A549 (cell line): ENCODE measurements at regions not wholly inside any gene's neighbourhood (a gene's known extent, or its start where the extent isn't known, plus 50 kb on each side); places are given as distances from the start of the nearest gene placed in this dataset.
A peak's percentile ranks its signal among the peaks of the same experiment; 100 is the strongest.

Experiments
- ATAC-seq, 2 experiments: fragments of 200-7000 bp in 1 of 2; fragments of >200 bp in 1 of 2; cut with Nextera tagmentation in 1 of 2; cut with Tn5 transposase in 1 of 2; 3 replicates each; pipeline versions ENCODE4 v1.8.0 to v1.9.1; 2018 to 2020; ENCODE audit warnings: mild to moderate bottlenecking in 1 of 2, moderate library complexity in 1 of 2
- CTCF ChIA-PET: fragments of 300-600 bp; sonication (Branson Sonifier 250); formaldehyde crosslinking; extraction: SDS; loops from one replicate; lab custom pipeline; 2021; ENCODE audit warnings: antibody characterized with exemption, inconsistent platforms; lab: Yijun Ruan, JAX
- POLR2A ChIA-PET: fragments of 350-600 bp; formaldehyde crosslinking; extraction: SDS; loops from one replicate; lab custom pipeline; 2021; ENCODE audit warnings: antibody characterized with exemption, inconsistent platforms; lab: Yijun Ruan, JAX
- DNase-seq, 2 experiments: peaks; one replicate each; pipeline versions ENCODE4 v3.0.0 to v3.0.0-alpha.2; 2011 to 2016; ENCODE audit warnings: low read depth in 1 of 2, low spot score in 1 of 2
- FAIRE-seq: peaks from 2 replicates; lab custom pipeline; 2011; peaks lifted over from hg19 to GRCh38; lab: Jason Lieb, UNC
- H3K27ac ChIP-seq, 2 experiments: fragments of >200 bp; sonication (Bioruptor Twin); formaldehyde crosslinking; 3 replicates each; pipeline ENCODE4 v1.5.1; 2016 to 2017
- H3K4me1 ChIP-seq: fragments of >200 bp; sonication (Bioruptor Twin); formaldehyde crosslinking; 3 replicates; pipeline ENCODE4 v1.6.1; 2016
- H3K4me2 ChIP-seq: fragments of >200 bp; sonication (Bioruptor Twin); formaldehyde crosslinking; 3 replicates; pipeline ENCODE4 v1.6.1; 2016
- H3K4me3 ChIP-seq: fragments of >200 bp; sonication (Bioruptor Twin); formaldehyde crosslinking; 3 replicates; pipeline ENCODE4 v1.5.1; 2016
- H3K9me3 ChIP-seq: fragments of >200 bp; sonication (Bioruptor Twin); formaldehyde crosslinking; 3 replicates; pipeline ENCODE4 v1.6.1; 2016
- BHLHE40 ChIP-seq: IDR thresholded peaks from 2 replicates; pipeline ENCODE4 v1.6.1; 2012; ENCODE audit warnings: low read depth, low read length, inconsistent platforms
- CBX8 ChIP-seq: fragments of 200-600 bp; sonication (generic); IDR thresholded peaks from 2 replicates; pipeline ENCODE4 v1.6.1; 2016
- CEBPB ChIP-seq, 2 experiments: fragments of >200 bp in 1 of 2; sonication (Bioruptor Twin) in 1 of 2; formaldehyde crosslinking in 1 of 2; IDR thresholded peaks; 2 replicates each; pipeline ENCODE4 v1.6.1; 2012 to 2016
- CHD2 ChIP-seq: fragments of 150-350 bp; IDR thresholded peaks from 2 replicates; pipeline ENCODE4 v1.6.1; 2014; ENCODE audit warnings: low read length; ENCODE audit not compliant: partially characterized antibody
- CHD4 ChIP-seq: fragments of 200-600 bp; sonication (generic); IDR thresholded peaks from 2 replicates; pipeline ENCODE4 v1.6.1; 2016; ENCODE audit warnings: antibody characterized with exemption, mild to moderate bottlenecking, borderline replicate concordance
- EHF ChIP-seq: fragments of 250-450 bp; sonication (Bioruptor Pico); IDR thresholded peaks from 2 replicates; pipeline ENCODE4 v1.5.0; 2020; ENCODE audit warnings: mild to moderate bottlenecking
- EHMT2 ChIP-seq: fragments of 200-600 bp; sonication (generic); IDR thresholded peaks from 2 replicates; pipeline ENCODE4 v1.6.1; 2016; ENCODE audit warnings: antibody characterized with exemption, low read depth, mild to moderate bottlenecking, moderate library complexity
- EP300 ChIP-seq, 2 experiments: fragments of >200 bp; sonication (Bioruptor Twin); formaldehyde crosslinking; IDR thresholded peaks; 2 replicates in 1 of 2; 3 replicates in 1 of 2; pipeline ENCODE4 v1.6.1; 2016 to 2017
- FOSB ChIP-seq: fragments of 250-450 bp; sonication (Bioruptor Pico); IDR thresholded peaks from 2 replicates; pipeline ENCODE4 v1.5.0; 2020; ENCODE audit warnings: mild to moderate bottlenecking, moderate library complexity
- FOSL2 ChIP-seq, 2 experiments: fragments of 450-650 bp in 1 of 2; fragments of >200 bp in 1 of 2; sonication (Bioruptor Twin) in 1 of 2; formaldehyde crosslinking; IDR thresholded peaks; 2 replicates each; pipeline versions ENCODE4 v1.5.0 to v1.6.1; 2016 to 2020; ENCODE audit warnings: mild to moderate bottlenecking in 1 of 2, moderate library complexity in 1 of 2
- GATA3 ChIP-seq: IDR thresholded peaks from 2 replicates; pipeline ENCODE4 v1.6.1; 2012; ENCODE audit warnings: borderline replicate concordance
- HDAC2 ChIP-seq: fragments of 200-600 bp; sonication (generic); IDR thresholded peaks from 2 replicates; pipeline ENCODE4 v1.6.1; 2016
- HEYL ChIP-seq: fragments of 250-450 bp; sonication (Bioruptor Pico); IDR thresholded peaks from 2 replicates; pipeline ENCODE4 v1.8.0; 2021; ENCODE audit warnings: mild to moderate bottlenecking, moderate library complexity
- JUN ChIP-seq, 2 experiments: fragments of >200 bp; sonication (Bioruptor Twin); formaldehyde crosslinking; IDR thresholded peaks; 2 replicates in 1 of 2; 3 replicates in 1 of 2; pipeline ENCODE4 v1.6.1; 2016 to 2017
- JUNB ChIP-seq: fragments of >200 bp; sonication (Bioruptor Twin); formaldehyde crosslinking; IDR thresholded peaks from 2 replicates; pipeline ENCODE4 v1.6.1; 2016
- KDM1A ChIP-seq: fragments of 200-600 bp; sonication (generic); IDR thresholded peaks from 2 replicates; pipeline ENCODE4 v1.6.1; 2016; ENCODE audit warnings: low read depth, mild to moderate bottlenecking
- KDM5A ChIP-seq: fragments of 200-600 bp; sonication (generic); IDR thresholded peaks from 2 replicates; pipeline ENCODE4 v1.6.1; 2016; ENCODE audit warnings: antibody characterized with exemption, mild to moderate bottlenecking
- MAFK ChIP-seq: fragments of 450-650 bp; IDR thresholded peaks from 2 replicates; pipeline ENCODE4 v1.6.1; 2014; ENCODE audit not compliant: partially characterized antibody
- MAX ChIP-seq: IDR thresholded peaks from 2 replicates; pipeline ENCODE4 v1.6.1; 2012
- MAZ ChIP-seq: fragments of 150-350 bp; IDR thresholded peaks from 2 replicates; pipeline ENCODE4 v1.6.1; 2014; ENCODE audit warnings: antibody characterized with exemption, low read depth, low read length, borderline replicate concordance
- MYC ChIP-seq: IDR thresholded peaks from 2 replicates; pipeline ENCODE4 v1.6.1; 2012; ENCODE audit warnings: mild to moderate bottlenecking, inconsistent platforms, low read length, improper control_type of control experiment, borderline replicate concordance
- NFE2L2 ChIP-seq: fragments of 150-350 bp; conservative IDR thresholded peaks from 2 replicates; pipeline ENCODE4 v1.6.1; 2014; ENCODE audit warnings: low read length
- RAD21 ChIP-seq, 2 experiments: fragments of >200 bp in 1 of 2; sonication (Bioruptor Twin) in 1 of 2; formaldehyde crosslinking in 1 of 2; IDR thresholded peaks in 1 of 2; conservative IDR thresholded peaks in 1 of 2; 2 replicates in 1 of 2; 3 replicates in 1 of 2; pipeline ENCODE4 v1.6.1; 2012 to 2018; ENCODE audit warnings: inconsistent platforms in 1 of 2
- RARB ChIP-seq: fragments of 250-450 bp; sonication (Bioruptor Pico); IDR thresholded peaks from 2 replicates; pipeline ENCODE4 v1.8.0; 2021; ENCODE audit warnings: mild to moderate bottlenecking, moderate library complexity
- RCOR1 ChIP-seq: fragments of 150-350 bp; IDR thresholded peaks from 2 replicates; pipeline ENCODE4 v1.6.1; 2014; ENCODE audit warnings: antibody characterized with exemption, low read length, low read depth
- SMC3 ChIP-seq: fragments of >200 bp; sonication (Bioruptor Twin); formaldehyde crosslinking; IDR thresholded peaks from 3 replicates; pipeline ENCODE4 v1.6.1; 2018; ENCODE audit warnings: inconsistent platforms
- SREBF2 ChIP-seq: fragments of 450-650 bp; IDR thresholded peaks from 2 replicates; pipeline ENCODE4 v1.6.1; 2014; ENCODE audit warnings: mild to moderate bottlenecking, moderate library complexity
- TP53 ChIP-seq: fragments of 250-450 bp; sonication (Bioruptor Pico); IDR thresholded peaks from 2 replicates; pipeline ENCODE4 v1.5.0; 2021; ENCODE audit warnings: mild to moderate bottlenecking, moderate library complexity
- ZSCAN20 ChIP-seq: fragments of 250-450 bp; sonication (Bioruptor Pico); IDR thresholded peaks from 2 replicates; pipeline ENCODE4 v1.8.0; 2022; ENCODE audit warnings: mild to moderate bottlenecking, moderate library complexity
- WGBS: methylation state at CpG from one replicate; pipeline ENCODE4 v1.1.6; 2017; ENCODE audit errors: missing lambda C conversion rate; 5-methylcytosine and 5-hydroxymethylcytosine counted together
- TF ChIP-seq, protein P1 (sequence below): fragments of 200-600 bp; sonication (generic); IDR thresholded peaks from 2 replicates; pipeline ENCODE4 v1.6.1; 2016; ENCODE audit warnings: antibody characterized with exemption, mild to moderate bottlenecking, moderate library complexity
- TF ChIP-seq, protein P2 (sequence below): fragments of 250-450 bp; sonication (Bioruptor Pico); IDR thresholded peaks from 2 replicates; pipeline ENCODE4 v1.5.0; 2021; ENCODE audit warnings: mild to moderate bottlenecking, moderate library complexity, borderline replicate concordance
- TF ChIP-seq, protein P3 (sequence below): fragments of >200 bp; sonication (Bioruptor Twin); formaldehyde crosslinking; IDR thresholded peaks from 3 replicates; pipeline ENCODE4 v1.6.1; 2016

GRCh38 chr5:58099257-58099656 lies 360.6 kb downstream of the PLK2 start:
- H3K9me3 ChIP-seq = no peaks in the 10 kb centered on the region
- no peak overlapping the region for H3K27ac ChIP-seq
- no peak overlapping the region for H3K4me2 ChIP-seq
- TF ChIP-seq HDAC2 = no peak
- no peak for TF ChIP-seq CBX8
- TF ChIP-seq KDM5A = no peak
- TF ChIP-seq MAZ = no peak
- no peak for TF ChIP-seq GATA3
- TF ChIP-seq RCOR1 = no peak
- TF ChIP-seq, protein P1, sequence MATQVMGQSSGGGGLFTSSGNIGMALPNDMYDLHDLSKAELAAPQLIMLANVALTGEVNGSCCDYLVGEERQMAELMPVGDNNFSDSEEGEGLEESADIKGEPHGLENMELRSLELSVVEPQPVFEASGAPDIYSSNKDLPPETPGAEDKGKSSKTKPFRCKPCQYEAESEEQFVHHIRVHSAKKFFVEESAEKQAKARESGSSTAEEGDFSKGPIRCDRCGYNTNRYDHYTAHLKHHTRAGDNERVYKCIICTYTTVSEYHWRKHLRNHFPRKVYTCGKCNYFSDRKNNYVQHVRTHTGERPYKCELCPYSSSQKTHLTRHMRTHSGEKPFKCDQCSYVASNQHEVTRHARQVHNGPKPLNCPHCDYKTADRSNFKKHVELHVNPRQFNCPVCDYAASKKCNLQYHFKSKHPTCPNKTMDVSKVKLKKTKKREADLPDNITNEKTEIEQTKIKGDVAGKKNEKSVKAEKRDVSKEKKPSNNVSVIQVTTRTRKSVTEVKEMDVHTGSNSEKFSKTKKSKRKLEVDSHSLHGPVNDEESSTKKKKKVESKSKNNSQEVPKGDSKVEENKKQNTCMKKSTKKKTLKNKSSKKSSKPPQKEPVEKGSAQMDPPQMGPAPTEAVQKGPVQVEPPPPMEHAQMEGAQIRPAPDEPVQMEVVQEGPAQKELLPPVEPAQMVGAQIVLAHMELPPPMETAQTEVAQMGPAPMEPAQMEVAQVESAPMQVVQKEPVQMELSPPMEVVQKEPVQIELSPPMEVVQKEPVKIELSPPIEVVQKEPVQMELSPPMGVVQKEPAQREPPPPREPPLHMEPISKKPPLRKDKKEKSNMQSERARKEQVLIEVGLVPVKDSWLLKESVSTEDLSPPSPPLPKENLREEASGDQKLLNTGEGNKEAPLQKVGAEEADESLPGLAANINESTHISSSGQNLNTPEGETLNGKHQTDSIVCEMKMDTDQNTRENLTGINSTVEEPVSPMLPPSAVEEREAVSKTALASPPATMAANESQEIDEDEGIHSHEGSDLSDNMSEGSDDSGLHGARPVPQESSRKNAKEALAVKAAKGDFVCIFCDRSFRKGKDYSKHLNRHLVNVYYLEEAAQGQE = no peak
- no peak for TF ChIP-seq TP53
- no peak for TF ChIP-seq CHD2
- no peak for TF ChIP-seq JUNB
- TF ChIP-seq KDM1A = no peak
- no peak for TF ChIP-seq EHMT2
- no peak for TF ChIP-seq CHD4
- no peak for TF ChIP-seq FOSB (CRISPR knock-in tag)
- TF ChIP-seq MAX = no peak
- no peak for TF ChIP-seq MYC
- TF ChIP-seq SREBF2 = no peak
- TF ChIP-seq ZSCAN20 = no peak
- TF ChIP-seq RARB = no peak
- no peak for TF ChIP-seq BHLHE40
- TF ChIP-seq, all 56 proteins: peak for 0
- ATAC-seq = no peak
- no peak for DNase-seq
- ChIA-PET CTCF (interaction anchor here (0.7 kb wide), 1 partner anchor 237 kb away, joined by 3 read pairs; no protein-coding TSS in a partner anchor), POLR2A (no interaction called here)
- H3K4me1 ChIP-seq = peaks cover 5% of the 10 kb centered on the region
- H3K4me3 ChIP-seq = no peak overlapping the region
- FAIRE-seq = no peak
- 77% methylated on average over 2 of the region's 2 CpGs for WGBS

- ATAC-seq (peak; percentile 73 to 92), FAIRE-seq (no peak), DNase-seq (peak; percentile 62 to 89)
- ChIA-PET CTCF (interaction anchor here (1.5 kb wide), 1 partner anchor 367 kb away, joined by 4 read pairs; no protein-coding TSS in a partner anchor), POLR2A (interaction anchor here (0.6 kb wide), 1 partner anchor 71 kb away, joined by 5 read pairs; no protein-coding TSS in a partner anchor)
- H3K4me1 ChIP-seq = peaks cover 23% of the 10 kb centered on the region
- no peaks in the 10 kb centered on the region for H3K9me3 ChIP-seq
- no peak overlapping the region for H3K4me3 ChIP-seq
- H3K4me2 ChIP-seq = peak overlapping the region; percentile 52
- 8% methylated on average over 5 of the region's 5 CpGs for WGBS
- H3K27ac ChIP-seq = peak overlapping the region; percentile 61 to 71
- TF ChIP-seq SREBF2 = no peak
- TF ChIP-seq JUNB = peak; percentile 69; the same call in 1 of the 2 replicates
- TF ChIP-seq, protein P2, sequence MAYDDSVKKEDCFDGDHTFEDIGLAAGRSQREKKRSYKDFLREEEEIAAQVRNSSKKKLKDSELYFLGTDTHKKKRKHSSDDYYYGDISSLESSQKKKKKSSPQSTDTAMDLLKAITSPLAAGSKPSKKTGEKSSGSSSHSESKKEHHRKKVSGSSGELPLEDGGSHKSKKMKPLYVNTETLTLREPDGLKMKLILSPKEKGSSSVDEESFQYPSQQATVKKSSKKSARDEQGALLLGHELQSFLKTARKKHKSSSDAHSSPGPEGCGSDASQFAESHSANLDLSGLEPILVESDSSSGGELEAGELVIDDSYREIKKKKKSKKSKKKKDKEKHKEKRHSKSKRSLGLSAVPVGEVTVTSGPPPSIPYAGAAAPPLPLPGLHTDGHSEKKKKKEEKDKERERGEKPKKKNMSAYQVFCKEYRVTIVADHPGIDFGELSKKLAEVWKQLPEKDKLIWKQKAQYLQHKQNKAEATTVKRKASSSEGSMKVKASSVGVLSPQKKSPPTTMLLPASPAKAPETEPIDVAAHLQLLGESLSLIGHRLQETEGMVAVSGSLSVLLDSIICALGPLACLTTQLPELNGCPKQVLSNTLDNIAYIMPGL = no peak
- TF ChIP-seq CBX8 = no peak
- TF ChIP-seq EHMT2 = no peak
- TF ChIP-seq CHD2 = no peak
- TF ChIP-seq MAZ = no peak
- TF ChIP-seq RAD21 (conservative IDR thresholded peaks at IDR 0.05 in 1 of 2, IDR thresholded peaks at IDR 0.05 in 1 of 2) = peak in 1 of 2 experiments; percentile 44; a peak in 2 of 5 replicates
- TF ChIP-seq FOSL2 (IDR thresholded peaks at IDR 0.05) = peak; percentile 61
- peak; percentile 84 for TF ChIP-seq FOSL2 (CRISPR knock-in tag; IDR thresholded peaks at IDR 0.05)
- TF ChIP-seq HEYL (CRISPR knock-in tag) = 0 out of 2 replicates have a peak, but pooled peaks have one; percentile 36
- peak in 1 of 2 experiments; percentile 41; a peak in 1 of 5 replicates for TF ChIP-seq JUN (IDR thresholded peaks at IDR 0.05)
- TF ChIP-seq, protein P3, sequence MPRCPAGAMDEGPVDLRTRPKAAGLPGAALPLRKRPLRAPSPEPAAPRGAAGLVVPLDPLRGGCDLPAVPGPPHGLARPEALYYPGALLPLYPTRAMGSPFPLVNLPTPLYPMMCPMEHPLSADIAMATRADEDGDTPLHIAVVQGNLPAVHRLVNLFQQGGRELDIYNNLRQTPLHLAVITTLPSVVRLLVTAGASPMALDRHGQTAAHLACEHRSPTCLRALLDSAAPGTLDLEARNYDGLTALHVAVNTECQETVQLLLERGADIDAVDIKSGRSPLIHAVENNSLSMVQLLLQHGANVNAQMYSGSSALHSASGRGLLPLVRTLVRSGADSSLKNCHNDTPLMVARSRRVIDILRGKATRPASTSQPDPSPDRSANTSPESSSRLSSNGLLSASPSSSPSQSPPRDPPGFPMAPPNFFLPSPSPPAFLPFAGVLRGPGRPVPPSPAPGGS = peak; percentile 24; the same call in 1 of the 3 replicates
- peak; percentile 45; the same call in 1 of the 2 replicates for TF ChIP-seq MAX
- TF ChIP-seq EP300 (IDR thresholded peaks at IDR 0.05) = peak; percentile 44 to 59; a peak in 3 of 5 replicates
- TF ChIP-seq CEBPB (IDR thresholded peaks at IDR 0.05) = peak; percentile 62 to 68
- TF ChIP-seq ZSCAN20 = no peak
- TF ChIP-seq NFE2L2 = peak; percentile 55; the same call in 1 of the 2 replicates
- TF ChIP-seq EHF = no peak
- TF ChIP-seq MAFK = peak; percentile 90
- TF ChIP-seq GATA3 = peak; percentile 38; the same call in 1 of the 2 replicates
- peak; percentile 26; the same call in 1 of the 3 replicates for TF ChIP-seq SMC3
Measured at GRCh38 chr5:58094031-58094430, 365.9 kb downstream of the PLK2 start.
